GM10248 (cell line): ENCODE measurements at regions not wholly inside any gene's neighbourhood (a gene's known extent, or its start where the extent isn't known, plus 50 kb on each side); places are given as distances from the start of the nearest gene placed in this dataset.

Source experiments
- CTCF ChIA-PET: fragments of 300-600 bp; sonication (Branson Sonifier 250); formaldehyde crosslinking; extraction: SDS; loops from one replicate; lab custom pipeline; 2021; ENCODE audit warnings: antibody characterized with exemption; lab: Yijun Ruan, JAX
- POLR2A ChIA-PET: fragments of 350-650 bp; sonication (Branson Sonifier 250); formaldehyde crosslinking; extraction: SDS; loops from one replicate; lab custom pipeline; 2020; ENCODE audit warnings: antibody characterized with exemption; lab: Yijun Ruan, JAX
- DNase-seq: peaks from one replicate; pipeline ENCODE4 v3.0.0; 2012; ENCODE audit errors: extremely low spot score
- TF ChIP-seq, protein P1 (sequence below): IDR thresholded peaks from 2 replicates; pipeline ENCODE4 v1.5.1; 2012; ENCODE audit warnings: mild to moderate bottlenecking, low read depth; ENCODE audit errors: extremely low read depth, missing control alignments, control extremely low read depth

DNA sequence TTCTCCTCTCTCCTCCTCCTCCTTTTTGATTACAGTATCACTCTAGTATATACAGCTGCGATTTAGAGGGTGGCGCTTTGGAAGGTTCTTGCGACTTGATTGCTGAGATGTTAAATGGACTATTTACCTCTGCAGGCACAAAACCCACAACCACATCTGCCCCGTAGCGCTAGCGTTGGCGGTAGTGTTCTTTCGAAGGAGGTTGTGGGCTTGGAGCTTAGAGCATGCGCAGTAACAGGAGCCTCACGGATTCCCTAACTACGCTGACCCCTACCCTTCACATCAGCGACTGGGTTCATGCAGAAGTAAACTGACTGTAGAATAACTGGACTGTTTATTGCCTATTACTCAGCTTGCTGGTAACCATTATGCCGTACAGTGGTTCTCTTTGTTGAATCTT lies 58.0 kb downstream of the CGGBP1 start:
- POLR2A ChIA-PET: no interaction called here
- TF ChIP-seq, protein P1, sequence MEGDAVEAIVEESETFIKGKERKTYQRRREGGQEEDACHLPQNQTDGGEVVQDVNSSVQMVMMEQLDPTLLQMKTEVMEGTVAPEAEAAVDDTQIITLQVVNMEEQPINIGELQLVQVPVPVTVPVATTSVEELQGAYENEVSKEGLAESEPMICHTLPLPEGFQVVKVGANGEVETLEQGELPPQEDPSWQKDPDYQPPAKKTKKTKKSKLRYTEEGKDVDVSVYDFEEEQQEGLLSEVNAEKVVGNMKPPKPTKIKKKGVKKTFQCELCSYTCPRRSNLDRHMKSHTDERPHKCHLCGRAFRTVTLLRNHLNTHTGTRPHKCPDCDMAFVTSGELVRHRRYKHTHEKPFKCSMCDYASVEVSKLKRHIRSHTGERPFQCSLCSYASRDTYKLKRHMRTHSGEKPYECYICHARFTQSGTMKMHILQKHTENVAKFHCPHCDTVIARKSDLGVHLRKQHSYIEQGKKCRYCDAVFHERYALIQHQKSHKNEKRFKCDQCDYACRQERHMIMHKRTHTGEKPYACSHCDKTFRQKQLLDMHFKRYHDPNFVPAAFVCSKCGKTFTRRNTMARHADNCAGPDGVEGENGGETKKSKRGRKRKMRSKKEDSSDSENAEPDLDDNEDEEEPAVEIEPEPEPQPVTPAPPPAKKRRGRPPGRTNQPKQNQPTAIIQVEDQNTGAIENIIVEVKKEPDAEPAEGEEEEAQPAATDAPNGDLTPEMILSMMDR: no peak
- DNase-seq: no peak
- CTCF ChIA-PET: interaction anchor here (0.8 to 3.1 kb wide), 7 partner anchors 10 to 650 kb away, joined by 3 to 19 read pairs (median 3); no protein-coding TSS in a partner anchor

DNA sequence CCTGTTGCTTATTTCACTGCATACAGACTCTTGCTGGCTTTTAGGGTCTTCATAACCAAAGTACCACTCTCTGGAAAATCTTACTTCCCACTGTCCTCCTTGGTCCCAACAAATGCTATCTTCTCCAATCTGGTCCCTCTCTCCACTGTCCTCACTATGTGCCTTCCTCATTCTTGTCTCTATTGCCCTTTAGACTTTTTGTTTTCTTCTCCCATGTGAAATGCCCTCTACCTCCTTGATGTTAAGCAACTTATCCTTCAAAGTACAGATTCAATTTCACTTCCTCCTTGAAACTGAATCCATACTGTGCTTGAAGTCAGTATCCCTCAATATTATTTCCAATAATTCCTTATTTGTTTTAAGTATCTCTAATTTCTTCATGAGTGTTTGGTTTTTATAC lies 60.8 kb downstream of the CGGBP1 start:
- CTCF ChIA-PET: interaction anchor here (1.2 kb wide), 1 partner anchor 9 kb away, joined by 3 read pairs; no protein-coding TSS in a partner anchor
- TF ChIP-seq, protein P1: no peak
- POLR2A ChIA-PET: no interaction called here

DNA sequence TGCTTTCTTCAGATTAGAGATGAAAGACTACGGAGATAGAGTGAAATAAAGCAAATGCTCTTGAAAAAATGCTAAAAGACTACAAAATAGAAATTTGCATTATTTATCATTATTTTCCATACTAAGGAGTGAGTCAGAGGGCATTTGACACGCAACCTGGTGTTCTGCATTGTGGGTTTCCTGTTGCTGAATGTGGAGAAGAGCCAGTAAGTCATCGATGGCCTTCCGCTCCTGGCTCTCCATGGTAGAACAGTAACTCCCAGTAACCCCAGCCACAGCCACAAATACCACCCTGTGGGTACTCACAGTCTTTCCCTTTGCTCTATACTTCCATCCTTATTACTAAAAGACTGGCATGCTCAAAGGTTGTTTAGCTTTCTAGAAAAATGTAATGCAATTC lies 61.5 kb downstream of the CGGBP1 start:
- TF ChIP-seq, protein P1: no peak
- ChIA-PET CTCF (no interaction called here), POLR2A (no interaction called here)
- DNase-seq: no peak

More for the DNA sequence above, 60.8 kb downstream of the CGGBP1 start:
- no peak for DNase-seq

DNA sequence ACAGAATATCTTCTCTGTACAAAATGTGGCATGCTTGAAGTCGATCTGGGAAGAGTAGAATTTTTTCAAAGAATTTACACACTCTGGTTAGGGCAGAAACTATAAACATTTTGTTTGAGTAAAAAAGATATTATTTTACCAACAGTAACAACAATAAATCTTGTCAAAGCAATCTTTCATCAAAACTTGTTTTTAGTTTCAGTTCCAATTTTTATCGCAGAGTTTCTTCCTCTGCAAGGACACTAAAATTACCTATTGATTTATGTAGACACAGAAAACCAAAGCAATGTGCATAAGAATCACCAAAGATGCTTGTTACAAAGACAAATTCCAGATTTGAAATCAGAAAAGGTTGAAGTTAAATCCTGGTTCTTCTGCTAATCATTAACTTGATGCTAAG lies 61.9 kb downstream of the CGGBP1 start:
- TF ChIP-seq, protein P1: no peak
- ChIA-PET POLR2A (no interaction called here), CTCF (no interaction called here)
- DNase-seq: no peak

DNA sequence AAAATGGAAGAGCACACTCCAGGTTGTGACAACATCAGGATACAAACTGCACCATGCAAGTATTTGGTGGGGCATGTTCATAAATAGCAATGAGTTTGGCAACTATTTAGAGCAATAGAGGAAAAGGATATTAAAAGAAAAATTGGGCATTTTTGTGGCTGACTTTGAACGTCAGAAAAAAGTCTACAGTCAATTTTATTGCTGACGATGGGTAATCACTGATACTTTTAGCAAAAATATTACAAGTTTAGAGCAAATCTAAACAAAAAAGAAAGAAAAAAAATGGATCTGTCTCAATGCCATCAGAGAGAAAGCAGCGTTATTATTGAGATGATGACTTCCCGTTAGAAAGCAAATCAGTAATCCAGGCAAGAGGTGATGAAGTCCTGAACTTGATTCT lies 65.2 kb downstream of the CGGBP1 start:
- ChIA-PET POLR2A (no interaction called here), CTCF (no interaction called here)
- TF ChIP-seq, protein P1: no peak
- no peak for DNase-seq

DNA sequence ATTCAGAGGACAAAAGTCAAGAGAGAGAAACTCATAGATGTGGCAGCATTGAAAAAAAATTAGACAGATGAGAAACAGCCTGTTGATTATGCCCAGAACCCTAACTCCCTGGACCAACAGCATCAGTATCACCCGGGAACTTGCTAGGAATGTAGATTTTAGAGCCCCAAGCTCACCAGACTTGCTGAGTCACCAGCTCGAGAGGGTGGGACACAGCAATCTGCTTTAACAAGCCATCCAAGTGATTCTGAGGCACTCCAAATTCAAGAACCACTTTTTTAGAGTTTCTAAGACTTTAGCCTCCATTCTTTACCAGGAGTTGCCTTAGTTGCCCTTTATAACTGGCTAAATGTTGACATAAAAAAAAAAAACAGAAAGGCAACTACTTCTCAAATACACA lies 70.9 kb downstream of the CGGBP1 start:
- ChIA-PET CTCF (interaction anchor here (1.2 kb wide), 2 partner anchors 11 to 14 kb away, joined by 3 read pairs; no protein-coding TSS in a partner anchor), POLR2A (no interaction called here)
- DNase-seq: no peak
- TF ChIP-seq, protein P1: no peak
